ENCODE measurements at regions not wholly inside any gene's neighbourhood (a gene's known extent, or its start where the extent isn't known, plus 50 kb on each side); places are given as distances from the start of the nearest gene placed in this dataset.
"Not testable (repeated sequence)": the region's sequence is repeated elsewhere in the genome, so short reads cannot be mapped to it uniquely, and the experiment has no call there.

- no peak for DNase-seq (ENCODE audit: low read depth in 3 of 3, low spot score in 1 of 3)
Observed at GRCh38 chr2:61632276-61633169, 94.4 kb upstream of the XPO1 start.

- no peak for DNase-seq (ENCODE audit: low read depth in 3 of 3, low spot score in 1 of 3)
Observed at GRCh38 chr2:61631321-61631720, 93.2 kb upstream of the XPO1 start.

- DNase-seq (ENCODE audit: low read depth in 3 of 3, low spot score in 1 of 3), result no peak
Observed at GRCh38 chr2:61626827-61627226, 88.7 kb upstream of the XPO1 start.

GRCh38 chr2:61623747-61624146, 85.6 kb upstream of the XPO1 start:
- no peak for DNase-seq (ENCODE audit: low read depth in 3 of 3, low spot score in 1 of 3)

GRCh38 chr2:61620244-61621159, 82.3 kb upstream of the XPO1 start:
- no peak for DNase-seq (ENCODE audit: low read depth in 3 of 3, low spot score in 1 of 3)

- DNase-seq (ENCODE audit: low read depth in 3 of 3, low spot score in 1 of 3), result no peak
Observed at GRCh38 chr2:61619561-61619960, 81.4 kb upstream of the XPO1 start.

- no peak for DNase-seq (ENCODE audit: low read depth in 3 of 3, low spot score in 1 of 3)
Observed at GRCh38 chr2:61617610-61618009, 79.5 kb upstream of the XPO1 start.

- DNase-seq (ENCODE audit: low read depth in 3 of 3, low spot score in 1 of 3), result no peak
Observed at GRCh38 chr2:61605245-61605644, 67.1 kb upstream of the XPO1 start.

GRCh38 chr2:61604433-61604832, 66.3 kb upstream of the XPO1 start:
- no peak for DNase-seq (ENCODE audit: low read depth in 3 of 3, low spot score in 1 of 3)

GRCh38 chr2:61598515-61599156, 60.5 kb upstream of the XPO1 start:
- DNase-seq (ENCODE audit: low read depth in 3 of 3, low spot score in 1 of 3), result not testable (repeated sequence)

GRCh38 chr2:61597300-61598289, 59.4 kb upstream of the XPO1 start:
- DNase-seq (ENCODE audit: low read depth in 3 of 3, low spot score in 1 of 3), result no peak

GRCh38 chr2:61594201-61594600, 56.0 kb upstream of the XPO1 start:
- DNase-seq (ENCODE audit: low read depth in 3 of 3, low spot score in 1 of 3), result not testable (repeated sequence)

GRCh38 chr2:61593648-61594047, 55.5 kb upstream of the XPO1 start:
- not testable (repeated sequence) for DNase-seq (ENCODE audit: low read depth in 3 of 3, low spot score in 1 of 3)

- no peak for DNase-seq (ENCODE audit: low read depth in 3 of 3, low spot score in 1 of 3)
Observed at GRCh38 chr2:61590214-61590613, 52.1 kb upstream of the XPO1 start.

- DNase-seq (ENCODE audit: low read depth in 3 of 3, low spot score in 1 of 3), result no peak
Observed at GRCh38 chr2:61588566-61588965, 50.4 kb upstream of the XPO1 start.
